MCF 10A (cell line): ENCODE measurements at regions not wholly inside any gene's neighbourhood (a gene's known extent, or its start where the extent isn't known, plus 50 kb on each side); places are given as distances from the start of the nearest gene placed in this dataset.

Experiments used
- BruUV-seq: library from RNA; stranded (reverse); fragments of 400-500 nt; replicated peaks from 2 replicates; lab custom pipeline; 2021; lab: Mats Ljungman, UMichigan
- CTCF ChIA-PET: fragments of 300-600 bp; sonication (Branson Sonifier 250); formaldehyde crosslinking; extraction: SDS; loops from one replicate; lab custom pipeline; 2021; ENCODE audit warnings: antibody characterized with exemption, inconsistent platforms; lab: Yijun Ruan, JAX
- POLR2A ChIA-PET: fragments of 300-600, 350-650 bp; sonication (Branson Sonifier 250); formaldehyde crosslinking; extraction: SDS; loops from one replicate; lab custom pipeline; 2020; ENCODE audit warnings: antibody characterized with exemption, inconsistent platforms; lab: Yijun Ruan, JAX
- DNase-seq: peaks from one replicate; pipeline ENCODE4 v3.0.0-alpha.2; 2018; ENCODE audit not compliant: unreplicated experiment
- H3K27ac Mint-ChIP-seq: one replicate; pipeline ENCODE4 v1.8.0; 2022; ENCODE audit warnings: mild to moderate bottlenecking, low read depth, mixed read lengths; ENCODE audit not compliant: unreplicated experiment
- H3K27me3 Mint-ChIP-seq: one replicate; pipeline ENCODE4 v1.8.0; 2022; ENCODE audit warnings: mixed read lengths; ENCODE audit not compliant: insufficient read depth, unreplicated experiment
- H3K36me3 Mint-ChIP-seq: one replicate; pipeline ENCODE4 v1.8.0; 2022; ENCODE audit warnings: mild to moderate bottlenecking, moderate library complexity, mixed read lengths; ENCODE audit not compliant: insufficient read depth, unreplicated experiment
- H3K4me1 Mint-ChIP-seq: one replicate; pipeline ENCODE4 v1.8.0; 2022; ENCODE audit warnings: mixed read lengths; ENCODE audit not compliant: insufficient read depth, unreplicated experiment
- H3K4me3 Mint-ChIP-seq: one replicate; pipeline ENCODE4 v1.8.0; 2022; ENCODE audit warnings: mild to moderate bottlenecking, moderate library complexity, mixed read lengths; ENCODE audit not compliant: unreplicated experiment
- H3K9me3 Mint-ChIP-seq: one replicate; pipeline ENCODE4 v1.8.0; 2022; ENCODE audit warnings: mixed read lengths; ENCODE audit not compliant: unreplicated experiment
- CTCF ChIP-seq: fragments of 200-600 bp; IDR thresholded peaks from one replicate; pipeline ENCODE4 v1.8.0; 2022; ENCODE audit warnings: antibody characterized with exemption, mild to moderate bottlenecking; ENCODE audit not compliant: unreplicated experiment
- intact Hi-C: fragments of 100-400 bp; cut with micrococcal nuclease; formaldehyde crosslinking; loops from 2 replicates; pipeline ENCODE4 v1.14.1; 2022

- no peak for DNase-seq
- no peak for TF ChIP-seq CTCF
- Mint-ChIP-seq H3K4me1 (no peaks in the 10 kb centered on the region), H3K36me3 (no peaks in the 10 kb centered on the region), H3K9me3 (no peaks in the 10 kb centered on the region), H3K27ac (no peak overlapping the region), H3K27me3 (no peaks in the 10 kb centered on the region), H3K4me3 (no peak overlapping the region)
- no TSS peak for BruUV-seq
- intact Hi-C loops, result loop anchor here (10.0 kb wide), 2 partner anchors 198 to 698 kb away; no protein-coding TSS in a partner anchor
- ChIA-PET CTCF (no interaction called here), POLR2A (no interaction called here)
These were observed 651.6 kb downstream of the UTRN start for GRCh38 chr6:144936764-144937163.

- Mint-ChIP-seq H3K9me3 (no peaks in the 10 kb centered on the region), H3K27me3 (no peaks in the 10 kb centered on the region), H3K4me3 (no peak overlapping the region), H3K4me1 (no peaks in the 10 kb centered on the region), H3K27ac (no peak overlapping the region), H3K36me3 (no peaks in the 10 kb centered on the region)
- CTCF ChIA-PET, result interaction anchor here (0.9 kb wide), 1 partner anchor 694 kb away, joined by 3 read pairs; no protein-coding TSS in a partner anchor
- DNase-seq, result no peak
- POLR2A ChIA-PET, result no interaction called here
- intact Hi-C loops, result loop anchor here (10.0 kb wide), 2 partner anchors 195 to 695 kb away; no protein-coding TSS in a partner anchor
- no TSS peak for BruUV-seq
- TF ChIP-seq CTCF, result no peak
These were observed 654.8 kb downstream of the UTRN start for GRCh38 chr6:144939921-144940320.

- no peak for DNase-seq
- intact Hi-C loops, result no loop called here
- TF ChIP-seq CTCF, result no peak
- no peaks in the 10 kb centered on the region for H3K36me3 Mint-ChIP-seq
- no peaks in the 10 kb centered on the region for H3K27me3 Mint-ChIP-seq
- no peaks in the 10 kb centered on the region for H3K9me3 Mint-ChIP-seq
- BruUV-seq, result no TSS peak
- CTCF ChIA-PET, result no interaction called here
- POLR2A ChIA-PET, result interaction anchor here (0.6 kb wide), 1 partner anchor 16 kb away, joined by 4 read pairs; no protein-coding TSS in a partner anchor
- H3K4me1 Mint-ChIP-seq, result no peaks in the 10 kb centered on the region
- no peak overlapping the region for H3K4me3 Mint-ChIP-seq
- no peak overlapping the region for H3K27ac Mint-ChIP-seq
These were observed 659.0 kb downstream of the UTRN start for GRCh38 chr6:144944106-144944505.

GRCh38 chr6:144947398-144947976 is 662.4 kb downstream of the UTRN start:
- Mint-ChIP-seq H3K9me3 (no peaks in the 10 kb centered on the region), H3K27me3 (no peaks in the 10 kb centered on the region), H3K36me3 (no peaks in the 10 kb centered on the region), H3K4me3 (no peak overlapping the region), H3K27ac (no peak overlapping the region), H3K4me1 (no peaks in the 10 kb centered on the region)
- TF ChIP-seq CTCF, result no peak
- ChIA-PET POLR2A (interaction anchor here (0.6 kb wide), 1 partner anchor 9 kb away, joined by 3 read pairs; no protein-coding TSS in a partner anchor), CTCF (interaction anchor here (0.7 kb wide), 1 partner anchor 80 kb away, joined by 3 read pairs; no protein-coding TSS in a partner anchor)
- no TSS peak for BruUV-seq
- intact Hi-C loops, result no loop called here
- no peak for DNase-seq
